SK-N-SH treated with all-trans-retinoic acid at 6 μM for 48 hours (cell line): ENCODE measurements at regions not wholly inside any gene's neighbourhood (a gene's known extent, or its start where the extent isn't known, plus 50 kb on each side); places are given as distances from the start of the nearest gene placed in this dataset.
A peak's percentile ranks its signal among the peaks of the same experiment; 100 is the strongest.

ENCODE experiments used
- ATAC-seq: fragments of 200-7000 bp; cut with Tn5 transposase; 3 replicates; pipeline ENCODE4 v1.9.1; 2020; ENCODE audit warnings: mild to moderate bottlenecking, moderate library complexity
- ARNTL ChIP-seq: fragments of 450-650 bp; formaldehyde crosslinking; IDR thresholded peaks from 2 replicates; pipeline ENCODE4 v1.5.0; 2020; ENCODE audit warnings: low read depth, mild to moderate bottlenecking, moderate library complexity, borderline replicate concordance
- BACH2 ChIP-seq: fragments of 250-450 bp; sonication (Bioruptor Pico); IDR thresholded peaks from 2 replicates; pipeline ENCODE4 v1.9.0; 2021; ENCODE audit warnings: mild to moderate bottlenecking, borderline replicate concordance
- CREB5 ChIP-seq: fragments of 250-450 bp; sonication (Bioruptor Pico); IDR thresholded peaks from 2 replicates; pipeline ENCODE4 v1.5.1; 2020; ENCODE audit warnings: low read depth, mild to moderate bottlenecking, moderate library complexity
- CSDC2 ChIP-seq: fragments of 250-450 bp; sonication (Bioruptor Pico); IDR thresholded peaks from 2 replicates; pipeline ENCODE4 v1.5.0; 2020; ENCODE audit warnings: mild to moderate bottlenecking, moderate library complexity
- CSRNP3 ChIP-seq: fragments of 250-450 bp; sonication (Bioruptor Pico); IDR thresholded peaks from 2 replicates; pipeline ENCODE4 v1.5.1; 2021; ENCODE audit warnings: mild to moderate bottlenecking, moderate library complexity
- ESRRG ChIP-seq: fragments of 250-450 bp; sonication (Bioruptor Pico); IDR thresholded peaks from 2 replicates; pipeline ENCODE4 v1.6.1; 2021; ENCODE audit warnings: mild to moderate bottlenecking
- GLIS3 ChIP-seq: fragments of 250-450 bp; sonication (Bioruptor Pico); IDR thresholded peaks from 2 replicates; pipeline ENCODE4 v1.5.0; 2020; ENCODE audit warnings: mild to moderate bottlenecking, moderate library complexity
- ISL1 ChIP-seq: fragments of 250-450 bp; sonication (Bioruptor Pico); IDR thresholded peaks from 2 replicates; pipeline ENCODE4 v2.1.2; 2022; ENCODE audit warnings: mild to moderate bottlenecking, moderate library complexity
- OSR1 ChIP-seq: fragments of 250-450 bp; sonication (Bioruptor Pico); IDR thresholded peaks from 2 replicates; pipeline ENCODE4 v1.8.0; 2022; ENCODE audit warnings: moderate library complexity, mild to moderate bottlenecking, inconsistent platforms
- POU6F1 ChIP-seq: fragments of 250-450 bp; sonication (Bioruptor Pico); IDR thresholded peaks from 2 replicates; pipeline ENCODE4 v1.8.0; 2021; ENCODE audit warnings: low read depth, mild to moderate bottlenecking, moderate library complexity, borderline replicate concordance
- RARB ChIP-seq: fragments of 250-450 bp; sonication (Bioruptor Pico); IDR thresholded peaks from 2 replicates; pipeline ENCODE4 v1.8.0; 2021; ENCODE audit warnings: mild to moderate bottlenecking, moderate library complexity
- SNAI2 ChIP-seq: fragments of 250-450 bp; sonication (Bioruptor Pico); IDR thresholded peaks from 2 replicates; pipeline ENCODE4 v1.5.0; 2020; ENCODE audit warnings: mild to moderate bottlenecking, moderate library complexity
- TCF4 ChIP-seq: fragments of 250-450 bp; sonication (Bioruptor Pico); IDR thresholded peaks from 2 replicates; pipeline ENCODE4 v1.8.0; 2021; ENCODE audit warnings: mild to moderate bottlenecking, moderate library complexity, borderline replicate concordance
- TOX ChIP-seq: fragments of 250-450 bp; sonication (Bioruptor Pico); IDR thresholded peaks from 2 replicates; pipeline ENCODE4 v1.8.0; 2021; ENCODE audit warnings: mild to moderate bottlenecking, moderate library complexity, borderline replicate concordance
- TSHZ2 ChIP-seq: fragments of 250-450 bp; sonication (Bioruptor Pico); IDR thresholded peaks from 2 replicates; pipeline ENCODE4 v1.5.0; 2020; ENCODE audit warnings: mild to moderate bottlenecking, moderate library complexity
- ZC3H10 ChIP-seq: fragments of 250-450 bp; sonication (Bioruptor Pico); IDR thresholded peaks from 2 replicates; pipeline ENCODE4 v1.5.1; 2021; ENCODE audit warnings: mild to moderate bottlenecking, moderate library complexity
- ZFP3 ChIP-seq: fragments of 250-450 bp; sonication (Bioruptor Pico); IDR thresholded peaks from 2 replicates; pipeline ENCODE4 v1.5.0; 2020; ENCODE audit warnings: mild to moderate bottlenecking, moderate library complexity
- ZFP30 ChIP-seq: fragments of 450-650 bp; formaldehyde crosslinking; IDR thresholded peaks from 2 replicates; pipeline ENCODE4 v1.5.0; 2022; ENCODE audit warnings: mild to moderate bottlenecking, moderate library complexity
- ZNF565 ChIP-seq: fragments of 450-650 bp; formaldehyde crosslinking; conservative IDR thresholded peaks from 2 replicates; pipeline ENCODE4 v1.5.0; 2020; ENCODE audit warnings: low read depth, mild to moderate bottlenecking, moderate library complexity
- ZNF8 ChIP-seq: fragments of 450-650 bp; formaldehyde crosslinking; IDR thresholded peaks from 2 replicates; pipeline ENCODE4 v1.5.0; 2020; ENCODE audit warnings: mild to moderate bottlenecking, moderate library complexity

GRCh38 chr14:34334329-34334728 lies 127.7 kb downstream of the SPTSSA start:
- ATAC-seq = no peak
- no peak for TF ChIP-seq ZC3H10
- TF ChIP-seq SNAI2 (CRISPR knock-in tag) = no peak
- no peak for TF ChIP-seq TOX (CRISPR knock-in tag)
- no peak for TF ChIP-seq ARNTL
- TF ChIP-seq ZFP30 (CRISPR knock-in tag) = no peak
- TF ChIP-seq ZNF8 (CRISPR knock-in tag) = no peak
- TF ChIP-seq ESRRG = no peak
- TF ChIP-seq OSR1 = no peak
- no peak for TF ChIP-seq TCF4
- TF ChIP-seq CREB5 (CRISPR knock-in tag) = no peak
- no peak for TF ChIP-seq ZNF565 (CRISPR knock-in tag)
- TF ChIP-seq CSDC2 (CRISPR knock-in tag) = no peak
- TF ChIP-seq ZFP3 = no peak
- TF ChIP-seq GLIS3 (CRISPR knock-in tag) = no peak
- TF ChIP-seq BACH2 = no peak
- no peak for TF ChIP-seq TSHZ2 (CRISPR knock-in tag)
- no peak for TF ChIP-seq RARB (CRISPR knock-in tag)
- TF ChIP-seq, all 23 proteins: peak for 0

GRCh38 chr14:34331728-34332623 lies 130.1 kb downstream of the SPTSSA start:
- no peak for TF ChIP-seq CSRNP3 (CRISPR knock-in tag)
- no peak for TF ChIP-seq TOX (CRISPR knock-in tag)
- no peak for TF ChIP-seq ZFP30 (CRISPR knock-in tag)
- no peak for TF ChIP-seq POU6F1 (CRISPR knock-in tag)
- peak; percentile 96 for ATAC-seq

GRCh38 chr14:34330846-34331245 lies 131.2 kb downstream of the SPTSSA start:
- ATAC-seq = no peak
- TF ChIP-seq OSR1 = no peak
- no peak for TF ChIP-seq ESRRG
- no peak for TF ChIP-seq ZFP30 (CRISPR knock-in tag)
- no peak for TF ChIP-seq ZNF8 (CRISPR knock-in tag)

- no peak for TF ChIP-seq OSR1
- no peak for TF ChIP-seq CREB5 (CRISPR knock-in tag)
- TF ChIP-seq ISL1 (CRISPR knock-in tag) = no peak
- no peak for TF ChIP-seq ESRRG
- TF ChIP-seq CSRNP3 (CRISPR knock-in tag) = no peak
- no peak for TF ChIP-seq TCF4
- TF ChIP-seq ZFP3 = no peak
- ATAC-seq = no peak
Measured at GRCh38 chr14:34329301-34329700, 132.7 kb downstream of the SPTSSA start.
